COR-L47 (cell line): ENCODE measurements at regions not wholly inside any gene's neighbourhood (a gene's known extent, or its start where the extent isn't known, plus 50 kb on each side); places are given as distances from the start of the nearest gene placed in this dataset.
"Not testable (repeated sequence)": the region's sequence is repeated elsewhere in the genome, so short reads cannot be mapped to it uniquely, and the experiment has no call there.

Experiments
- DNase-seq: peaks from one replicate; lab custom pipeline; 2025; lab: John Stamatoyannopoulos, UW

- no peak for DNase-seq
Measured at GRCh38 chr16:13630374-13630773, 289.6 kb upstream of the ERCC4 start.

- no peak for DNase-seq
Measured at GRCh38 chr16:13631213-13631767, 288.7 kb upstream of the ERCC4 start.

GRCh38 chr16:13631916-13632315 lies 288.0 kb upstream of the ERCC4 start:
- no peak for DNase-seq

- DNase-seq: not testable (repeated sequence)
Measured at GRCh38 chr16:13632504-13632903, 287.4 kb upstream of the ERCC4 start.

- no peak for DNase-seq
Measured at GRCh38 chr16:13633391-13633861, 286.5 kb upstream of the ERCC4 start.

GRCh38 chr16:13634253-13634652 lies 285.7 kb upstream of the ERCC4 start:
- no peak for DNase-seq

- no peak for DNase-seq
Measured at GRCh38 chr16:13634959-13635358, 285.0 kb upstream of the ERCC4 start.

- no peak for DNase-seq
Measured at GRCh38 chr16:13638218-13638617, 281.7 kb upstream of the ERCC4 start.

- no peak for DNase-seq
Measured at GRCh38 chr16:13643412-13643811, 276.5 kb upstream of the ERCC4 start.

GRCh38 chr16:13645601-13646245 lies 274.2 kb upstream of the ERCC4 start:
- no peak for DNase-seq

- DNase-seq: no peak
Measured at GRCh38 chr16:13660807-13661206, 259.1 kb upstream of the ERCC4 start.

- no peak for DNase-seq
Measured at GRCh38 chr16:13665876-13666275, 254.1 kb upstream of the ERCC4 start.

GRCh38 chr16:13672196-13672595 lies 247.8 kb upstream of the ERCC4 start:
- DNase-seq: no peak

GRCh38 chr16:13680021-13680889 lies 239.7 kb upstream of the ERCC4 start:
- DNase-seq: no peak

- DNase-seq: no peak
Measured at GRCh38 chr16:13684819-13685563, 235.0 kb upstream of the ERCC4 start.

GRCh38 chr16:13696017-13696416 lies 223.9 kb upstream of the ERCC4 start:
- DNase-seq: no peak

GRCh38 chr16:13697013-13697412 lies 222.9 kb upstream of the ERCC4 start:
- no peak for DNase-seq

- DNase-seq: no peak
Measured at GRCh38 chr16:13697568-13697967, 222.4 kb upstream of the ERCC4 start.

- no peak for DNase-seq
Measured at GRCh38 chr16:13702614-13703013, 217.3 kb upstream of the ERCC4 start.

- DNase-seq: no peak
Measured at GRCh38 chr16:13708347-13709120, 211.4 kb upstream of the ERCC4 start.

- no peak for DNase-seq
Measured at GRCh38 chr16:13718748-13719147, 201.2 kb upstream of the ERCC4 start.

- no peak for DNase-seq
Measured at GRCh38 chr16:13727943-13728342, 192.0 kb upstream of the ERCC4 start.
